GM12801 (cell line): ENCODE measurements at regions not wholly inside any gene's neighbourhood (a gene's known extent, or its start where the extent isn't known, plus 50 kb on each side); places are given as distances from the start of the nearest gene placed in this dataset.

ENCODE experiments used
- CTCF ChIP-seq: IDR thresholded peaks from one replicate; pipeline ENCODE4 v1.5.1; 2011; ENCODE audit warnings: control low read depth; ENCODE audit not compliant: insufficient read length; ENCODE audit errors: extremely low read depth

- TF ChIP-seq CTCF: no peak
Measured at GRCh38 chr9:106596984-106597383, 266.0 kb upstream of the ZNF462 start.

GRCh38 chr9:106600955-106601560 is 261.9 kb upstream of the ZNF462 start:
- no peak for TF ChIP-seq CTCF

GRCh38 chr9:106602344-106602743 is 260.6 kb upstream of the ZNF462 start:
- no peak for TF ChIP-seq CTCF

- TF ChIP-seq CTCF: no peak
Measured at GRCh38 chr9:106613250-106613737, 249.7 kb upstream of the ZNF462 start.

- no peak for TF ChIP-seq CTCF
Measured at GRCh38 chr9:106615118-106615889, 247.7 kb upstream of the ZNF462 start.

GRCh38 chr9:106616026-106616425 is 246.9 kb upstream of the ZNF462 start:
- TF ChIP-seq CTCF: no peak

GRCh38 chr9:106616851-106617345 is 246.1 kb upstream of the ZNF462 start:
- no peak for TF ChIP-seq CTCF
